HG03139 (cell line): ENCODE measurements at regions not wholly inside any gene's neighbourhood (a gene's known extent, or its start where the extent isn't known, plus 50 kb on each side); places are given as distances from the start of the nearest gene placed in this dataset.
"Not testable (repeated sequence)": the region's sequence is repeated elsewhere in the genome, so short reads cannot be mapped to it uniquely, and the experiment has no call there.

Experiments
- ATAC-seq: cut with Tn5 transposase; IDR thresholded peaks from one replicate; pipeline ENCODE4 v1.9.1; 2021; ENCODE audit not compliant: unreplicated experiment

DNA sequence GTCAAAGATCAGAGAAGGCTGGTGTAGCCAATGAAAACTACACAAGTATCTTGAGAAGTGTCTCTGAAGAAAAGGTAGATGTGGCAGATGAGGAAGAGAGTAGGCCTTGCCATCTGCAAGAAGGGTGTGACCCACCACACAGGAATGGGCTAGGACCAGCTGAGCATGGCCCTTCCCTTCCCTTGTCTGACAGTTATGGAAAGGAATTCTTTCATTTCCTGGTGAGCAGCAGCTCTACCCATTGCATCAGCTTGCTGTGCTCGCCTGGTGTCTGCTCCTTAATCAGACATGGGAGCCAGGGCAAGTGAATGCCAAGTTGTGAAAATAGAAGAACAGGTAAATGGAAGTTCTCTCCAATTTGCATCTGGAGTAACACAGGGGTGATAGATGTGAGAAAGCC lies 145.2 kb upstream of the KRR1 start:
- ATAC-seq, result no peak

- ATAC-seq, result no peak
Measured at GRCh38 chr12:75656210-75656609, 144.8 kb upstream of the KRR1 start.

DNA sequence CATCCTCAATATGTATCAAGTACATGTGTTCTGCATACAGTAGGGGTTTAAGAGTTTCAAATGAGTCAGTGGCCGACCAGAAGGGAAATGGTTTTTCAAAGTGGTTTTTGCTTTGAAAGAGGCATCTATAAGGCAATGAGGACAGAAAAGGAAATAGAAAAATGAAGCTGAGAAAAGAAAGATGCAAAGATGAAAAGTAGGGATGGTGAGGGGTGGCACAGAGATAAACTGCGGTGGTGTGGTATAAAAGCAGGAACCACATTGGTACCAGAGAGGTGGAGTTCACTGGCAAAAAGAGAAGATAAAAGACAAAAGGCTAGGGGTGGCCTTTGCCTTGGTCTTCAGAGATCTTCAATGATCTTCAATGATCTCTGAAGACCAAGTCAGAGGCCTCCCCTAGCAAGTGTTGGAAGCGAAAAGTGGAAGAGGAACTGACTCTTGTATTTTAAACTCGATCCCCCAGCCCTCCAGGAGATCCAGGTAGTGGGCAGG lies 144.0 kb upstream of the KRR1 start:
- no peak for ATAC-seq

- no peak for ATAC-seq
Measured at GRCh38 chr12:75651342-75651695, 139.9 kb upstream of the KRR1 start.

DNA sequence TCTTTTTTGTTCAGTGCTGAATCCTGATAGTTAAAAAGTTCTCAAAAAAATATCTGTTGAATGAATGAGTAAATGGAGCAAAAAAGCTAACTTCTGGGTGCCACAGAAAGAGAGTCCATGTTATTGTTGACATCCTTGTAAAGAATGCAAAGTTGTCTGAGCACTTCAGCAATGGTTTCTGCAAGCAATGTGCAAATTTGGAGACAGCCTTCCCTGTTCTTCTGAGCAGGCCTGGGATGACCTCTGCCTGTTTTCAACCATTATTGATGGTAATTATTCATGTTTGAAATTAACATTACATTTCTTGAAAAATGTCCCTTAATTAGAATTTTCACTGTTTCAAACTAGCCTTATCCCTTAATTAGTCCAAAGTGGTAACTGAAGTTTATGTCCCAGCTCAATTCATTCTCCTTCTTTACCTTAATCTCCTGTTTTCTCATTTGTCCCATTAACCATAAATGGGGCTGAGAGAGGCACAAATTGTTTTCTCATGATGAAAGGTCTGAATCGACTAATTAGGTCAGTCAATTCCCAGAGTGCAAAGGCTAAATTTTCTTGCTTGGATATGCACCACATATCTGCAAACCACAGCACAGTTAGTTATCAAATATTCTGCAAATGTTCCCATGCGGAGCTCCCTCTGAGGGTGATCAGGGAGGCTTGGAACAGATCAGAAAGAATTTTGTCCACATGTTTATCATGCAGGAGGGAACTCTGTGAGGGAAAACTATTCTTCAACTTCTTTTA lies 139.4 kb upstream of the KRR1 start:
- ATAC-seq, result no peak

- ATAC-seq, result no peak
Measured at GRCh38 chr12:75650100-75650499, 138.7 kb upstream of the KRR1 start.

DNA sequence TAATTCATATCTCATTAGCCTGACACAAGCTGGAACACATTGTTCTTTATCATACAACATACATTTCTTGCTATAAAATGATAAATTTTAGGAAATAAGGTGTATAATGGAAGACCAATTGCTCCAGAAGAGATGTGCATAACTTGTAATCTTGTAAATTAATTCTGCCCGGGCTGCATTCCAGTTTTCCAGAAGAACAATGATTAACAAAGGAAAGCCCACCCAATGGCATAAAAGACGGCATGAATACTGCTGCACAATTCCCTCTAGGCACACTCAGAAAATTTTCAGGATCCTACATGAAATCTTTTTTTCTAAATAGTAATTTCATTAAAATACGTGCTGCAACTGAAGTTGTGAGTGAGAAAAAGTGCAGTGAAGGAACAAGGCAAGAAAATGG lies 137.4 kb upstream of the KRR1 start:
- no peak for ATAC-seq

- ATAC-seq, result no peak
Measured at GRCh38 chr12:75646329-75647210, 135.2 kb upstream of the KRR1 start.

GRCh38 chr12:75644472-75645072 lies 133.2 kb upstream of the KRR1 start:
- ATAC-seq, result no peak

- ATAC-seq, result not testable (repeated sequence)
Measured at GRCh38 chr12:75643119-75643518, 131.7 kb upstream of the KRR1 start.

DNA sequence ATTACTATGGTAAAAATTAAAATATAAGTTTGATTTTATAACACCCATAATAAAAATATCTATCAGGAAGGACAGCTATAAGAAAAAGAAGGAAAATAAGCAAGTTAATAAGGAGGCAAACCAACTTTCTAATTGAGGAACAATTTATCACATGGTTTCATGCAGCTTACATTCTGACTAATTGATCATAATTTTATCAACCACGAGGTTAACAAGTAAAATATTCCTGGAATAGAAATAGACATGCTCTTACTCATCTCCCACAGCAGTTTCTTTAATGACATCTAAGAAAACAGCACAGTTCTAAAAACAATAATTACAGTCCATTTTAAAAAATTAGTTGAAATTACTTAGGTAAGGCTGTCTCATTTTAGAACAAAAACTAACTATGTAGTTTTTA lies 130.8 kb upstream of the KRR1 start:
- no peak for ATAC-seq

GRCh38 chr12:75641031-75641780 lies 129.8 kb upstream of the KRR1 start:
- ATAC-seq, result peak; percentile 98

DNA sequence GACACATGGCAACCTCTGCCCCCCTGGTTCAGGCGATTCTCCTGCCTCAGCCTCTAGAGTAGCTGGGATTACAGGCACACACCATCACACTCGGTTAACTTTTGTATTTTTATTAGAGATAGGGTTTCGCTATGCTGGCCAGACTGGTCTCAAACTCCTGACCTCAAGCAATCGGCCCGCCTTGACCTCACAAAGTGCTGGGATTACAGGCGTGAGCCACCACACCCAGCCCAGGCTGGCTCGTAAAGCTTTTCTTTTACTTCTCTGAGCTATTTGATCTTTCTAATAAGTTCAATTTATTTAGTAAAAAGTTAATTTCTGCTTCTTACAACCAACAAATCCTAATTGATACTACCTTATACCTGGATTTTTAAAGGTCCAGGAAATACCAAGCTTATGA lies 127.4 kb upstream of the KRR1 start:
- ATAC-seq, result no peak

GRCh38 chr12:75636607-75637006 lies 125.2 kb upstream of the KRR1 start:
- ATAC-seq, result no peak

DNA sequence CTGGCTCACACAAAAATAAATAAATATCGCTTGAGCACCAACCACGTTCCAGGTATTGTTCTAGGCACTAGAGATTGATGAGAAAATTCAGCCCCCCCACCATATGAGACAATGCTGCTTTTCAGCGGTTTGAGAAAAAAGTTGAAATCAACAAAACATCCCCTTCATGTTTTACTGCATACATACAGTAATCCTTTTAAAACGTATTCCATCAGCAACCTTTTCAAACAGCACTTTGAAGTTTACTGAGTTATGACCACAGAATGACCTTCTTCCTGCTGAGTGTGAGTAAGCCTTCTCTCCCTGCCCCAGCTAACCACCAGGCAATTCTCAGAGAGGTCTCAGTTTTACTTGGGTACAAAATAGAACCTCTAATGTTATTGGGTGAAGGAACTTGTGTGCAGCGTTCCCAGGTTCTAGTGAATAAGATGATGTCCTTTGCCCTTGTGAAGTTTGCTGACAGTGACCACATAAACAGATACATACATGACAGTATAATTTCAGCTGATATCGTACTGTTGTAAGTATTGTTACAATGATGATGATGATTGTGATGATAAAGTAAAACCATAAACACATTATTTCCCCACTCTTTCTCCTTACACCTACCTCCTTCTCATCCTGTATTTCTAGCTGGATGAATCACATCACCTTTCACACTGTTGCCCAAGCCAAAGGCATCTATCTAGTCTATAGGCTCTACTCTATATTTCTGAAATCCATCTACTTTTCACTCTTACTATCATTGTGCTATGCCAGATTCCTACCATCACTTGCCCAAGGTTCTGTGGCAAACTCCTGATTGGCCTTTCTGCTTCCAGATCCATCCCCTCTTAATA lies 124.4 kb upstream of the KRR1 start:
- ATAC-seq, result peak; percentile 56

- ATAC-seq, result no peak
Measured at GRCh38 chr12:75634244-75635222, 123.1 kb upstream of the KRR1 start.

- ATAC-seq, result no peak
Measured at GRCh38 chr12:75633789-75634188, 122.4 kb upstream of the KRR1 start.

DNA sequence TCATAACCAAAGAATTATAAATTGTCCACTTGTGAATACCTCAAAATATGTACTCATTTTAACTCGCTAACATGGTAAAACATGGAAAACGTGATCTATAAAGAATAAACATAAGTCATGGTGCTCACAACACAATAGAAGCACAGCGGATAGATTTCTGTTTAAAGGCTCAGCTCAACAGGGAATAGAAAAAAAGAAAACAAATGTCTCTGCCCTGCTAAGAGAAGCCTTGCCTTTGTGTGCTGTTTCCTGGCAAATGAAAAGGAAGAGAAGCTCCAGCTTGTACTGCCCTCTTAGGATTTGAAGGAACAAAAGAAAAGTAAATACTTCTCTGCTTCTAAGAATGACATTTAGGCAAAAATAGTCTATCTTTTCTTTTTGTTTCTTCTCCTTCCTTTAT lies 121.0 kb upstream of the KRR1 start:
- no peak for ATAC-seq

DNA sequence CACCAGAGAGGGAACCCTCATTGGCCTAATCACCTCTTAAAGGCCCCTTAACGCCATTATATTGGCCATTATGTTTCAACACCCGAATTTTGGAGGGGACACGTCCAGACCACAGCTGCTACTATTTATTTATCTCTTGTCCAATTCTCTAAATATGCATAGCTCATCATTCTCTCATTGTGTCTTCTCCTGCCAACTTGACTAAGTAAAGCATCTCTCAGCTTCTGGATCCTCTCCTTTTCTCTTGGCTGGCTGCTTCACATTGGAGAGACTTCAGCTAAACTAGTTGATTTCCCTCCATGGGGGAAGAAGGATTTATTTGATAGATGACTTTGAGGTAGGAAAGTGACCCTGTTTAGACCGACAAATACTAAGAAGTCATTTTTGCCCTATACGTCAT lies 120.4 kb upstream of the KRR1 start:
- no peak for ATAC-seq
